HepG2 (cell line): ENCODE measurements at regions not wholly inside any gene's neighbourhood (a gene's known extent, or its start where the extent isn't known, plus 50 kb on each side); places are given as distances from the start of the nearest gene placed in this dataset.

Experiments used
- ATAC-seq: fragments of 200-7000 bp; cut with Tn5 transposase; 3 replicates; pipeline ENCODE4 v1.9.1; 2020; ENCODE audit warnings: mild to moderate bottlenecking, moderate library complexity
- BruUV-seq: library from RNA; stranded (reverse); fragments of 400-500 nt; replicated peaks from 2 replicates; lab custom pipeline; 2021; lab: Mats Ljungman, UMichigan
- CTCF ChIA-PET: fragments of 300-600 bp; formaldehyde crosslinking; extraction: SDS; loops from one replicate; lab custom pipeline; 2021; ENCODE audit warnings: low total read pairs, inconsistent platforms, low intra/inter-chr PET ratio; lab: Yijun Ruan, JAX
- POLR2A ChIA-PET: fragments of 350-600 bp; sonication (Branson Sonifier 250); formaldehyde crosslinking; loops from one replicate; lab custom pipeline; 2020; ENCODE audit warnings: antibody characterized with exemption, inconsistent platforms; lab: Yijun Ruan, JAX
- DNase-seq: peaks from one replicate; pipeline ENCODE4 v3.0.0-alpha.2; 2015; ENCODE audit warnings: low spot score
- FAIRE-seq: peaks from 3 replicates; lab custom pipeline; 2011; peaks lifted over from hg19 to GRCh38; lab: Jason Lieb, UNC
- H2AFZ ChIP-seq: one replicate; pipeline ENCODE4 v1.6.1; 2011; ENCODE audit warnings: low read length, inconsistent platforms
- H3K27ac ChIP-seq: fragments of 300-600 bp; 3 replicates; pipeline ENCODE4 v1.8.0; 2011; ENCODE audit warnings: mixed run types, mild to moderate bottlenecking, mixed read lengths, low read length, inconsistent platforms; ENCODE audit not compliant: insufficient read depth; ENCODE audit errors: extremely low read length
- H3K27me3 ChIP-seq, 2 experiments: fragments of 200-600 bp in 1 of 2; 2 replicates in 1 of 2; 3 replicates in 1 of 2; pipeline versions ENCODE4 v1.6.0 to v1.8.0; 2011; ENCODE audit warnings: low read length in 2 of 2, mild to moderate bottlenecking in 2 of 2, moderate library complexity in 2 of 2, inconsistent platforms in 1 of 2; ENCODE audit not compliant: insufficient read depth in 2 of 2, control insufficient read depth in 1 of 2
- H3K36me3 ChIP-seq, 2 experiments: fragments of 200-600 bp in 1 of 2; replicated peaks in 1 of 2; 2 replicates in 1 of 2; 3 replicates in 1 of 2; pipeline versions ENCODE4 v1.5.1 to v1.8.0; 2011; ENCODE audit warnings: low read length in 2 of 2, inconsistent platforms in 1 of 2; ENCODE audit not compliant: insufficient read depth in 2 of 2, control insufficient read depth in 1 of 2
- H3K4me1 ChIP-seq: 2 replicates; pipeline ENCODE4 v1.5.1; 2012; ENCODE audit warnings: low read length, inconsistent platforms; ENCODE audit not compliant: insufficient read depth
- H3K4me2 ChIP-seq: 2 replicates; pipeline ENCODE4 v1.6.0; 2011; ENCODE audit warnings: low read depth, low read length, inconsistent platforms
- H3K4me3 ChIP-seq, 3 experiments: fragments of 200-600 bp in 1 of 3; sonication (generic), shearing (Covaris generic) in 1 of 3; replicated peaks in 1 of 3; 2 replicates each; pipeline ENCODE4 v1.5.1; 2011 to 2016; ENCODE audit warnings: low read length in 3 of 3, inconsistent platforms in 2 of 3, low read depth in 2 of 3, mild to moderate bottlenecking in 2 of 3, control low read depth in 1 of 3, mixed read lengths in 1 of 3; ENCODE audit not compliant: insufficient read depth in 1 of 3
- H3K79me2 ChIP-seq: one replicate; pipeline ENCODE4 v1.6.1; 2011; ENCODE audit warnings: low read length, inconsistent platforms; ENCODE audit not compliant: insufficient read depth
- H3K9ac ChIP-seq: 2 replicates; pipeline ENCODE4 v1.6.0; 2011; ENCODE audit warnings: mild to moderate bottlenecking, low read depth, low read length, inconsistent platforms; ENCODE audit not compliant: insufficient read depth
- H3K9me3 ChIP-seq: 2 replicates; pipeline ENCODE4 v1.5.1; 2012; ENCODE audit warnings: mild to moderate bottlenecking, low read length
- H4K20me1 ChIP-seq: 2 replicates; pipeline ENCODE4 v1.6.0; 2011; ENCODE audit warnings: inconsistent platforms, mild to moderate bottlenecking, low read length, moderate library complexity; ENCODE audit not compliant: insufficient read depth
- CEBPB ChIP-seq: IDR thresholded peaks from 2 replicates; pipeline ENCODE4 v1.6.1; 2011; ENCODE audit warnings: low read depth, low read length, improper control_type of control experiment, borderline replicate concordance
- DNMT3B ChIP-seq: conservative IDR thresholded peaks from 2 replicates; pipeline ENCODE4 v1.6.1; 2016; ENCODE audit warnings: missing biosample characterization, control low read depth
- KDM5B ChIP-seq: sonication (generic); formaldehyde crosslinking; IDR thresholded peaks from 2 replicates; pipeline ENCODE4 v1.4.0; 2020; ENCODE audit warnings: missing genetic modification reagents, mild to moderate bottlenecking, borderline replicate concordance
- KLF6 ChIP-seq: IDR thresholded peaks from 2 replicates; pipeline ENCODE4 v1.8.0; 2016; ENCODE audit warnings: missing biosample characterization, missing genetic modification reagents
- NFYB ChIP-seq: sonication (generic); formaldehyde crosslinking; IDR thresholded peaks from 2 replicates; pipeline ENCODE4 v1.4.0; 2020; ENCODE audit warnings: missing genetic modification reagents
- ZFAT ChIP-seq: sonication (generic); formaldehyde crosslinking; conservative IDR thresholded peaks from 2 replicates; pipeline ENCODE4 v1.8.1; 2023; ENCODE audit warnings: missing genetic modification reagents, inconsistent platforms
- ZNF614 ChIP-seq: IDR thresholded peaks from 2 replicates; pipeline ENCODE4 v1.6.1; 2018; ENCODE audit warnings: missing biosample characterization, missing genetic modification reagents, inconsistent platforms, borderline replicate concordance
- in situ Hi-C: cut with HindIII; loops from 2 replicates; pipeline ENCODE4 v1.10.0; 2017; ENCODE audit warnings: low pct_unique_long_range_greater_than_20kb; ENCODE audit not compliant: extremely low pct_ligation_motif_present
- intact Hi-C: fragments of 100-400 bp; cut with micrococcal nuclease; formaldehyde crosslinking; loops from one replicate; pipeline ENCODE4 v1.10.0; 2022; ENCODE audit not compliant: unreplicated experiment
- TF ChIP-seq, protein P1 (sequence below): sonication (generic); formaldehyde crosslinking; IDR thresholded peaks from 2 replicates; pipeline ENCODE4 v1.4.0; 2020; ENCODE audit warnings: missing genetic modification reagents, borderline replicate concordance
- TF ChIP-seq, protein P2 (sequence below): sonication (generic); formaldehyde crosslinking; IDR thresholded peaks from 2 replicates; pipeline ENCODE4 v1.8.0; 2022; ENCODE audit warnings: mild to moderate bottlenecking, missing genetic modification reagents; ENCODE audit not compliant: insufficient replicate concordance
- TF ChIP-seq, protein P3 (sequence below): IDR thresholded peaks from 2 replicates; pipeline ENCODE4 v1.6.1; 2016; ENCODE audit warnings: missing compliant biosample characterization, missing genetic modification reagents, borderline replicate concordance
- TF ChIP-seq, protein P4 (sequence below): sonication (generic); formaldehyde crosslinking; IDR thresholded peaks from 2 replicates; pipeline ENCODE4 v1.4.0; 2020; ENCODE audit warnings: low read depth, mild to moderate bottlenecking, missing genetic modification reagents

DNA sequence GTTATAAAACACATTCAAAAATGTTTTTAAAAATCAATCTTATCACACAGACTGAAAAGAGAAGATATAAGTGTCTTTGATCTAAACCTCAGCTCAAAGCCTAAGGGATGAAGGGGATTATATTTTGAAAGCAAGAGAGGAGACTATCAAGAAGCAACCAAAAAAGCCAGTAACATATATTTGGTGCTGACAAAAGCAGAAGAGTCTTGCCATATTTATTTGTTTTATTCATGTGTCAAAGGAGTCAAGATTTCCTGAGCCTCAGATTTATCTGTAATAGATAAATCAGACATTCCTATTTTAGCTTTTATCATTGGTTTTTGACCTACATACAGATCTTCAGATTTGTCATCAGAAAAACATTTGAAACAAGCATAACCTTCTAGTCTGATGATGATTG lies 798.6 kb upstream of the PCDH9 start:
- in situ Hi-C loops = no loop called here
- BruUV-seq = no TSS peak
- H3K27ac ChIP-seq = no peak overlapping the region

More for the DNA sequence above, 798.6 kb upstream of the PCDH9 start:
- no peaks in the 10 kb centered on the region for H3K27me3 ChIP-seq
- FAIRE-seq (no peak), DNase-seq (no peak), ATAC-seq (no peak)
- H3K4me1 ChIP-seq = no peaks in the 10 kb centered on the region
- H3K36me3 ChIP-seq = no peaks in the 10 kb centered on the region
- H3K9me3 ChIP-seq = no peaks in the 10 kb centered on the region
- H3K79me2 ChIP-seq = no peaks in the 10 kb centered on the region
- CTCF ChIA-PET = no interaction called here
- H4K20me1 ChIP-seq = no peaks in the 10 kb centered on the region
- H3K4me2 ChIP-seq = no peak overlapping the region
- no peak overlapping the region for H2AFZ ChIP-seq
- POLR2A ChIA-PET = no interaction called here
- TF ChIP-seq DNMT3B (CRISPR knock-in tag) (no peak), ZFAT (CRISPR knock-in tag) (no peak), ZNF614 (CRISPR knock-in tag) (no peak), KDM5B (CRISPR knock-in tag) (no peak), CEBPB (no peak), NFYB (no peak), KLF6 (CRISPR knock-in tag) (no peak)
- TF ChIP-seq, protein P1, sequence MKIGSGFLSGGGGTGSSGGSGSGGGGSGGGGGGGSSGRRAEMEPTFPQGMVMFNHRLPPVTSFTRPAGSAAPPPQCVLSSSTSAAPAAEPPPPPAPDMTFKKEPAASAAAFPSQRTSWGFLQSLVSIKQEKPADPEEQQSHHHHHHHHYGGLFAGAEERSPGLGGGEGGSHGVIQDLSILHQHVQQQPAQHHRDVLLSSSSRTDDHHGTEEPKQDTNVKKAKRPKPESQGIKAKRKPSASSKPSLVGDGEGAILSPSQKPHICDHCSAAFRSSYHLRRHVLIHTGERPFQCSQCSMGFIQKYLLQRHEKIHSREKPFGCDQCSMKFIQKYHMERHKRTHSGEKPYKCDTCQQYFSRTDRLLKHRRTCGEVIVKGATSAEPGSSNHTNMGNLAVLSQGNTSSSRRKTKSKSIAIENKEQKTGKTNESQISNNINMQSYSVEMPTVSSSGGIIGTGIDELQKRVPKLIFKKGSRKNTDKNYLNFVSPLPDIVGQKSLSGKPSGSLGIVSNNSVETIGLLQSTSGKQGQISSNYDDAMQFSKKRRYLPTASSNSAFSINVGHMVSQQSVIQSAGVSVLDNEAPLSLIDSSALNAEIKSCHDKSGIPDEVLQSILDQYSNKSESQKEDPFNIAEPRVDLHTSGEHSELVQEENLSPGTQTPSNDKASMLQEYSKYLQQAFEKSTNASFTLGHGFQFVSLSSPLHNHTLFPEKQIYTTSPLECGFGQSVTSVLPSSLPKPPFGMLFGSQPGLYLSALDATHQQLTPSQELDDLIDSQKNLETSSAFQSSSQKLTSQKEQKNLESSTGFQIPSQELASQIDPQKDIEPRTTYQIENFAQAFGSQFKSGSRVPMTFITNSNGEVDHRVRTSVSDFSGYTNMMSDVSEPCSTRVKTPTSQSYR (CRISPR knock-in tag) = no peak
- TF ChIP-seq, protein P2, sequence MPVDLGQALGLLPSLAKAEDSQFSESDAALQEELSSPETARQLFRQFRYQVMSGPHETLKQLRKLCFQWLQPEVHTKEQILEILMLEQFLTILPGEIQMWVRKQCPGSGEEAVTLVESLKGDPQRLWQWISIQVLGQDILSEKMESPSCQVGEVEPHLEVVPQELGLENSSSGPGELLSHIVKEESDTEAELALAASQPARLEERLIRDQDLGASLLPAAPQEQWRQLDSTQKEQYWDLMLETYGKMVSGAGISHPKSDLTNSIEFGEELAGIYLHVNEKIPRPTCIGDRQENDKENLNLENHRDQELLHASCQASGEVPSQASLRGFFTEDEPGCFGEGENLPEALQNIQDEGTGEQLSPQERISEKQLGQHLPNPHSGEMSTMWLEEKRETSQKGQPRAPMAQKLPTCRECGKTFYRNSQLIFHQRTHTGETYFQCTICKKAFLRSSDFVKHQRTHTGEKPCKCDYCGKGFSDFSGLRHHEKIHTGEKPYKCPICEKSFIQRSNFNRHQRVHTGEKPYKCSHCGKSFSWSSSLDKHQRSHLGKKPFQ (CRISPR knock-in tag) = no peak
- TF ChIP-seq, protein P3, sequence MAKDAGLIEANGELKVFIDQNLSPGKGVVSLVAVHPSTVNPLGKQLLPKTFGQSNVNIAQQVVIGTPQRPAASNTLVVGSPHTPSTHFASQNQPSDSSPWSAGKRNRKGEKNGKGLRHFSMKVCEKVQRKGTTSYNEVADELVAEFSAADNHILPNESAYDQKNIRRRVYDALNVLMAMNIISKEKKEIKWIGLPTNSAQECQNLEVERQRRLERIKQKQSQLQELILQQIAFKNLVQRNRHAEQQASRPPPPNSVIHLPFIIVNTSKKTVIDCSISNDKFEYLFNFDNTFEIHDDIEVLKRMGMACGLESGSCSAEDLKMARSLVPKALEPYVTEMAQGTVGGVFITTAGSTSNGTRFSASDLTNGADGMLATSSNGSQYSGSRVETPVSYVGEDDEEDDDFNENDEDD (CRISPR knock-in tag) = no peak
- TF ChIP-seq, protein P4, sequence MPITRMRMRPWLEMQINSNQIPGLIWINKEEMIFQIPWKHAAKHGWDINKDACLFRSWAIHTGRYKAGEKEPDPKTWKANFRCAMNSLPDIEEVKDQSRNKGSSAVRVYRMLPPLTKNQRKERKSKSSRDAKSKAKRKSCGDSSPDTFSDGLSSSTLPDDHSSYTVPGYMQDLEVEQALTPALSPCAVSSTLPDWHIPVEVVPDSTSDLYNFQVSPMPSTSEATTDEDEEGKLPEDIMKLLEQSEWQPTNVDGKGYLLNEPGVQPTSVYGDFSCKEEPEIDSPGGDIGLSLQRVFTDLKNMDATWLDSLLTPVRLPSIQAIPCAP (CRISPR knock-in tag) = no peak
- intact Hi-C loops = no loop called here
- no peak overlapping the region for H3K4me3 ChIP-seq
- H3K9ac ChIP-seq = no peak overlapping the region
